Mucosa of gallbladder (tissue), 1 donor: ENCODE measurements at regions not wholly inside any gene's neighbourhood (a gene's known extent, or its start where the extent isn't known, plus 50 kb on each side); places are given as distances from the start of the nearest gene placed in this dataset.

Source experiments
- DNase-seq: peaks from one replicate; pipeline ENCODE4 v3.0.0-alpha.2; 2020; ENCODE audit warnings: low spot score
- donor health status: DM: no; HTN: no; CAD: no.

GRCh38 chr2:2717406-2717805 lies 386.3 kb upstream of the MYT1L start:
- DNase-seq = no peak

GRCh38 chr2:2716771-2717170 lies 385.7 kb upstream of the MYT1L start:
- no peak for DNase-seq

- DNase-seq = no peak
Measured at GRCh38 chr2:2715036-2715818, 384.2 kb upstream of the MYT1L start.

- no peak for DNase-seq
Measured at GRCh38 chr2:2714408-2714807, 383.3 kb upstream of the MYT1L start.

GRCh38 chr2:2709431-2709770 lies 378.3 kb upstream of the MYT1L start:
- DNase-seq = no peak

GRCh38 chr2:2708575-2709430 lies 377.7 kb upstream of the MYT1L start:
- DNase-seq = no peak

GRCh38 chr2:2707206-2707991 lies 376.3 kb upstream of the MYT1L start:
- DNase-seq = no peak

- no peak for DNase-seq
Measured at GRCh38 chr2:2706306-2706705, 375.2 kb upstream of the MYT1L start.

GRCh38 chr2:2705871-2706270 lies 374.8 kb upstream of the MYT1L start:
- DNase-seq = no peak

GRCh38 chr2:2704428-2705090 lies 373.5 kb upstream of the MYT1L start:
- no peak for DNase-seq

- no peak for DNase-seq
Measured at GRCh38 chr2:2703762-2704427, 372.8 kb upstream of the MYT1L start.

- no peak for DNase-seq
Measured at GRCh38 chr2:2703172-2703571, 372.1 kb upstream of the MYT1L start.

- no peak for DNase-seq
Measured at GRCh38 chr2:2702385-2702784, 371.3 kb upstream of the MYT1L start.

- DNase-seq = no peak
Measured at GRCh38 chr2:2701813-2702212, 370.7 kb upstream of the MYT1L start.

GRCh38 chr2:2701176-2701781 lies 370.2 kb upstream of the MYT1L start:
- no peak for DNase-seq

- DNase-seq = no peak
Measured at GRCh38 chr2:2699121-2699505, 368.0 kb upstream of the MYT1L start.

- peak; percentile 14 for DNase-seq
Measured at GRCh38 chr2:2698182-2699120, 367.4 kb upstream of the MYT1L start.

GRCh38 chr2:2696733-2697455 lies 365.8 kb upstream of the MYT1L start:
- no peak for DNase-seq

- DNase-seq = no peak
Measured at GRCh38 chr2:2696325-2696724, 365.2 kb upstream of the MYT1L start.
